Amygdala (tissue), 56 donors: ENCODE measurements at regions not wholly inside any gene's neighbourhood (a gene's known extent, or its start where the extent isn't known, plus 50 kb on each side); places are given as distances from the start of the nearest gene placed in this dataset.
"Not testable (repeated sequence)": the region's sequence is repeated elsewhere in the genome, so short reads cannot be mapped to it uniquely, and the experiment has no call there.

Source experiments
- DNase-seq, 56 donors: peaks; one replicate each; lab custom pipeline; 2025; lab: John Stamatoyannopoulos, UW

GRCh38 chr2:51781691-51782090 lies 749.8 kb upstream of the NRXN1 start:
- no peak for DNase-seq

GRCh38 chr2:51780353-51780752 lies 748.4 kb upstream of the NRXN1 start:
- DNase-seq = no peak

DNA sequence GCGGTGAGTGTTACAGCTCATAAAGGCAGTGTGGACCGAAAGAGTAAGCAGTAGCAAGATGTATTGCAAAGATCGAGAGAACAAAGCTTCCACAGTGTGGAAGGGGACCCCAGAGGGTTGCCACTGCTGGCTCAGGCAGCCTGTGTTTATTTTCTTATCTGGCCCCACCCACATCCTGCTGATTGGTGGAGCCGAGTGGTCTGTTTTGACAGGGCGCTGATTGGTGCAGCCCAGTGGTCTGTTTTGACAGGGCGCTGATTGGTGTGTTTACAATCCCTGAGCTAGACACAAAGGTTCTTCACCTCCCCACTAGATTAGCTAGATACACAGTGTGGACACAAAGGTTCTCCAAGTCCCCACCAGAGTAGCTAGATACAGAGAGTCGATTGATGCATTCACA lies 747.8 kb upstream of the NRXN1 start:
- DNase-seq = not testable (repeated sequence)

GRCh38 chr2:51778806-51779205 lies 746.9 kb upstream of the NRXN1 start:
- no peak for DNase-seq

GRCh38 chr2:51774606-51775005 lies 742.7 kb upstream of the NRXN1 start:
- not testable (repeated sequence) for DNase-seq

DNA sequence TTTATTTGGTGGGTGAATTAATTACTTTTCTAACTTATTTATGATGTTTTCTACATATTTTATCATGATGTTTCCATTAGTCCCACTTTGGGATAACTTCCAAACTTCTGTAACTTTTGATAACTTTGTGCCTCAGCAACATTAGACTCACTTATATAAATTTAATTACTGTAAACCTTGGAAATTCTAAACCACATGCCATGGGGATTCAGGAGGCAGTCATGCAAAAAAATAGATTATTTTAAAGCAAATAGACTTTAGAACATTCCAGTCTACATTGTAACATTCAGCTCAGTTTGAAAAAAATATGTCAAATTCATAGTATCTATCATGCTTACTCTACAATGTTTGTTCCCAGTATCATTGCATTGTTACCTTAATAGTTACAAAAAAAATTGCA lies 728.5 kb upstream of the NRXN1 start:
- DNase-seq = no peak

DNA sequence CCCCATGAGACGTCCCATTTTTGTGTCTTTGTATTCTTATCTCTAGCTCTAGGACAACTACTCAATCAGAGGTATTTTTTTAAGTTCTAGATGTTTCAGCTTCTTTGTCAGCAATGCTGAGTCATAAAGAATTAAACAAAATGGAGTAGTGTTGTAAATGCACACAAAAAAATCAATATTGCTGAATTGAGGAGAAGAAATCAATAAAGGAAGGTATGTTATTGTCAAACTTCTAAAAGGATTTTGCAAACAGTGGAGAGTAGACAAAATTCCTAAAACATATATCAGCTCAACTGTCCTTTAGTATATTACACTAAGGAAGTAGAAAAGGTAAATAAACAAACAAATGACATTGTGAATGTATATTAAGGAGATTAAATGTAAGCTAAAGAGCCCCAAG lies 726.1 kb upstream of the NRXN1 start:
- DNase-seq = no peak

- no peak for DNase-seq
Observed at GRCh38 chr2:51734115-51734514, 702.2 kb upstream of the NRXN1 start.

DNA sequence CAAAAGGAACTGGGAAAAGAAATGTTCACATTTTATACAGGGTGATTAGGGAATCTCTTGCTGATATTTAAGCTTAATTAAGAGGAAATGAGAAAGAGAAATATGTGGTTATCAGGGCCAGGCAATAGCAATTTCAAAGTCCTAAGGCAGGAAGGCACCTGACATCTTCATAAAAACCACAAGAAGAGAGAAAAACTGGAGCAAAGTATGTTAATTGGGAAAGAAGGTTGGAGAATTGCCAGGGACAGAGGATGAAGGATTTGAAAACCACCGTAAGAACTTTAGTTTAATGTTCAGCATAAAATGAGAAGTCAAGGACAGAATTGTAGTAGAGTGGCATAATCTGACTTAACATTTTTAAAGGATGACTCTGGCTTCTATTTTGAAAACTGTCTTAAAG lies 691.8 kb upstream of the NRXN1 start:
- no peak for DNase-seq

GRCh38 chr2:51722311-51722710 lies 690.4 kb upstream of the NRXN1 start:
- DNase-seq = no peak

GRCh38 chr2:51720826-51721225 lies 688.9 kb upstream of the NRXN1 start:
- DNase-seq = no peak

DNA sequence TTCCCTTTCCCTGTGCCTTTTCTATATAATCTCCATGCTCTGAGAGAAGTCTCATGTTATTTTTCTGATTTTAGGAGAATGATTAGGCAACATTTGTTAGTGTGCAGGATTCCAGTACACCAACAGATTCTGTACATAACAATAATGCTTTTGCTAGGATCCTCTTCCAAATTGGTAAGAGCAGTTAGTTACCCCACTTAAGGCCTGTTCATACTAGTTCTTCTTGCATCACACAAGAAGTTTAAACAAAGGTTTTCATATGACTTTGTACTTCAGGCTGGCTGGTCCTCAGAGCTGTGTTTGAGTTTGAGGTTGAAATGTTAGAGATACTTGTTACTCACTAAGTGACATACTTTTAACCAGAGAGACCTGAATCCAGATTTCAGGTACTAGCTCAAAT lies 686.9 kb upstream of the NRXN1 start:
- no peak for DNase-seq

DNA sequence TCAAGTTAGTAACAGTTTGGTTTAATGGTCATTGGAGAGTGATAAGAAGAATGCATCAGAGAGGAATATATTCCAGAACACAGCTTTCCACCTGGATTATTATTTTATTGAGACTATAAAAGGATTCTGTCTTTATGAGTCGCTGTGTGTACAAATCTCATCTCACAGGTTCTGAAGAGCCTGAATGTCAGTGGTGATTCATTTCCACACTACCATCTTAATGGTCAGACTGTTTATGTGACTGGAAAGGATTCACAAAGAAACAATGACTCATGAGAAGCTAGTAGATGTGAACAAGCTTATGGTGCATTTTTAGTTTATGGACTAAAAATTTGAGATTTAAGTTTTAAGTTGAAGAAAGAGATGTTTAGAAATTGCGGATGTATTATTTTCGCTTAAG lies 685.4 kb upstream of the NRXN1 start:
- DNase-seq = no peak

GRCh38 chr2:51711766-51712165 lies 679.8 kb upstream of the NRXN1 start:
- no peak for DNase-seq

- peak in 1 of 56 donors; percentile 0 for DNase-seq
Observed at GRCh38 chr2:51710222-51710621, 678.3 kb upstream of the NRXN1 start.

- no peak for DNase-seq
Observed at GRCh38 chr2:51707625-51708024, 675.7 kb upstream of the NRXN1 start.

GRCh38 chr2:51706220-51706619 lies 674.3 kb upstream of the NRXN1 start:
- no peak for DNase-seq

DNA sequence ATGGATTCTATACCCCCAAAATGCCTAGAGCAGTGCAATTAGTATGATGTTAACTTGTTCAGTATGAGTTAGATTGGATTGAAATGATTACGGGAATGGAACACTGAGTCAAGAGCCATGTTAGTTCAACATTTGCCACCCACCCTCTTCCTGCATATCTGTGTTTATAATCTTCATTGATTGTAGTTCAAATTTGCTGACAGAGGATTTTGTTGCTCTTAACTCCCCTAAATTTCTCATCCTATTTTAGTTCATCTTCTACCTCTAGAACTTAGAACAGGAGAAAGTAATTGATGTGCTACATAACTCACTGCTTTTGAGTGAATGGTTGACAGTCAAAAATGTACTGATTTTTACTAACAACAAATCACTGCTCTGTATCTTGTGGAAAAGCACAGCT lies 673.5 kb upstream of the NRXN1 start:
- no peak for DNase-seq

GRCh38 chr2:51698021-51698420 lies 666.1 kb upstream of the NRXN1 start:
- no peak for DNase-seq

DNA sequence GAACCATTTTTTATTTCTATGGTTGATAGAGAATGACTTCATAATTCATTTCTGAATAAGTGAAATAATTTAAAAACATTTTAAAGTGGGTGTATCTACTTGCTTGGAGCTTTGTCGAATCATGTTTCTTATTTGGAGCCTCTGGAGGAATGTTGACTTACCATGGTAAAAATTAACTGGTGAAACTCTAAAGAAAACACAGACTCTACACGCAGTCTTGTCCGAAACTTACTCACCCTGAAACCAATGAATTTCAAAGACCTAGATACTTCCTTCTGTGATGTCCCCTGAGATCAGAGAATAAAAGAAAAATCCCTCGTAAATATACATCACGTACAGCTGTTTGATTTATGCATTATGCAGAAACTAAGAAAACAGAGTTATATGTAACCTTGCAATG lies 665.2 kb upstream of the NRXN1 start:
- no peak for DNase-seq

GRCh38 chr2:51695531-51695930 lies 663.6 kb upstream of the NRXN1 start:
- DNase-seq = no peak

- DNase-seq = no peak
Observed at GRCh38 chr2:51693640-51694039, 661.7 kb upstream of the NRXN1 start.

- DNase-seq = no peak
Observed at GRCh38 chr2:51681854-51682253, 649.9 kb upstream of the NRXN1 start.

- no peak for DNase-seq
Observed at GRCh38 chr2:51673628-51674027, 641.7 kb upstream of the NRXN1 start.
